C1 segment of cervical spinal cord (tissue), 14 donors: ENCODE measurements at regions not wholly inside any gene's neighbourhood (a gene's known extent, or its start where the extent isn't known, plus 50 kb on each side); places are given as distances from the start of the nearest gene placed in this dataset.
A peak's percentile ranks its signal among the peaks of the same experiment; 100 is the strongest.
"Not testable (repeated sequence)": the region's sequence is repeated elsewhere in the genome, so short reads cannot be mapped to it uniquely, and the experiment has no call there.

Source experiments
- DNase-seq, 14 donors: peaks; one replicate each; lab custom pipeline; 2025; lab: John Stamatoyannopoulos, UW

DNA sequence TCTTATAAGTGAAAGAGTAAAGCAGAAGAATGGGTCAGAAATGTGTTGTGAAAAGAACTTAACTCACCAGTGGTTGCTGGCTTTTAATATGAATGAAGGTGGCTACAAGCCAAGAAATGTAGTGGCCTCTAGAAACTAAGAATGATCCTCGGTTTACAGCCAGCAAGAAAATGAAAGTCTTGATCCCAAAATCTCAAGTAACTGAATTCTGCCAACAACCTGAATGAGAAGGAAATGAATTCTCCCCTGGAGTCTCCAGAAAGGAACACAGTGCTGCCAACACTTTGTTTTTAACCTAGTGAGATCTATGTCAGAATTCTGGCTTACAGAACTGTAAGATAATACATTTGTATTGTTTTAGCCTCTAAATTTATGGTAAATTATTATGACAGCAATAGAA is 193.0 kb downstream of the FZD1 start:
- DNase-seq = no peak

- no peak for DNase-seq
Observed at GRCh38 chr7:91459539-91459938, 195.3 kb downstream of the FZD1 start.

DNA sequence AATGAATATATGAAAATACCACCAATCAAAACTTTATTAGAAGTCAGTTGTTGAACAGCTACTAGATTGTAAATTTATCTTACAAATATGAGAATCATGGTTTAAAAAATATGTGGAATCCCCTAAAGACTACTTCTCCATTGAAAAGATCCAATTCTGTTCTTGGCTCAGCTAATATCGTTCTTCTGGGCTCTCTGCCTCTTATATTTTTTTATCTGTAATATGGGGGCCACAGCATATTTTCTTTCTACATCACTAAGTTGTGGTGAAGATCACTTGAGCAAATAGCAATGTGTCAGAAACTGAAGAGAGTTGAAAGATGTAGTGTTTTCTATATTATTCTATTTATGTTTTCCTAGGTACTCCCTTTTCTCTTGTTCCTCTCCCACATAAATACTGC is 198.1 kb downstream of the FZD1 start:
- no peak for DNase-seq

GRCh38 chr7:91463330-91463729 is 199.1 kb downstream of the FZD1 start:
- DNase-seq = no peak

DNA sequence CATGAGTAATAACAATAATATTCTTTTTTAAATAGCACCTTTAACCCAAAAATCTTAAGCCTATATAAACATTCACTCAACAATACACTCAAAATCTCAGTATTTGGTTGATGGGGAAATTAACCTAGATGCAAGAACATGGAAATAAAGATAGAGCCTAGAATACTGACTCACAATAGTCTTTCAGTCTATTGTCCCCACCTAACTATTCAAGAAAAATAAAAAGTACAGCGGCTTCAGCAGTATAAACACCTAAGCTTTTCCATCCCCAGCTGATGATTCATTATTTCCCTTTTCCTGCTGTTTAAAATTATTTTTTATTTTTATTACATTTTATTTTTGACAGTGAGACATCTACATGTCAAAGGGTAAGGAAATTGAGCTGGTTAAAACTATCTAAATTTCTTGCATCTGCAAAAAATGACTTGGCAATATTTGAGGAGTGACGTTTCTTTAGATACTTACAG is 201.4 kb downstream of the FZD1 start:
- DNase-seq = no peak

GRCh38 chr7:91468256-91468655 is 204.0 kb downstream of the FZD1 start:
- no peak for DNase-seq

DNA sequence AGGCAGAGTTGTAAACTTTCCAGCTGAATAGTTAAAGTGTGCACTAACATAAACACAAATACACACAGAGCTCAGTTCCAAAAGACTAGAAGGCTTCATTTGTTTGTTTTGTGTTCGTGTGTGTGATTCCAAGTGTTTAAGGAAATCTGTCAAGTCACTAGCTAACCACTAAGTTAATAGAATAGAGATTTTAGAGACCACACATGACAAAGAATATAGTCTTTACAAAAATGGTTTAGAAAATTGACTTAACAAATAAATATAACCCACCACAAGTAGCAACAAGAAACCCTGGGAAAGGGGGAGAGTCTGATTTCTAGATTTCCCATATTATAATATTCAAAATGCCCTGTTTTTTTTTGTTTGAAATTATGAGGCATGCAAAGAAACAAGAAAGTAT is 209.4 kb downstream of the FZD1 start:
- DNase-seq = no peak

DNA sequence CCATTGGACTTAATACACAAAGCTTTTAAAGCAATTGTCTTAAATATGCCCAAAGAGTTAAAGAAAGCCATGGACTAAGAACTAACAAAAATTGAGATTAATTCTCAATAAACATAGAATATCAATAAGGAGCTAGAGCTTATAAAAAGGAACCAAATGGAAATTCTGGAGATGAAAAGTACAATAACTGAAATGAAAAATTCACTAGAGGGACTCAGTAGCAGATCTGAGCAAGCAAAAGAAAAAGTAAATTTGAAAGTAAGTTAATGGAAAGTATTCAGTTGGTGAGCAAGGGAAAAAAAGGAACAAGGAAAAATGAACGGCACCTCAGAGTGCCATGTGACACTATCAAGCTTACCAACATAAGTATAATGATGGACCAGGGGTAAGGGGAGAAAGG is 209.8 kb downstream of the FZD1 start:
- no peak for DNase-seq

- DNase-seq = not testable (repeated sequence)
Observed at GRCh38 chr7:91480470-91480869, 216.2 kb downstream of the FZD1 start.

GRCh38 chr7:91491868-91492267 is 227.6 kb downstream of the FZD1 start:
- no peak for DNase-seq

DNA sequence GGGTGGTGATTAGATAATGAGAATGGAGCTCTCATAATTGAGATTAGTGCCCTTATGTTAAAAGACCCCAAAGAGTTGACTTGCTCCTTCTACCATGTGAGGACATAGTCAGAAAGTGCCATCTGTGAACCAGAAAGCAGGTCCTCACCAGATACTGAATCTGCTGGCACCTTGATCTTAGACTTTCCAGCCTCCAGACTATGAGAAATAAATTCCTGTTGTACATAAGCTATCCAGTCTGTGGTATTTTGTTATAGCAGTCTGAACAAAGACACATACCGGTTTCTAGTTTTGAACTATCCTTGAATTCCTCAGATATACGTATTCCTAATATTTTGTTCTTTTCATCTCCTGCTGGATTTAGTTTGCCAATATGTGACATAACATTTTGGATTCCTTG is 228.1 kb downstream of the FZD1 start:
- no peak for DNase-seq

- DNase-seq = no peak
Observed at GRCh38 chr7:91492773-91493172, 228.5 kb downstream of the FZD1 start.

DNA sequence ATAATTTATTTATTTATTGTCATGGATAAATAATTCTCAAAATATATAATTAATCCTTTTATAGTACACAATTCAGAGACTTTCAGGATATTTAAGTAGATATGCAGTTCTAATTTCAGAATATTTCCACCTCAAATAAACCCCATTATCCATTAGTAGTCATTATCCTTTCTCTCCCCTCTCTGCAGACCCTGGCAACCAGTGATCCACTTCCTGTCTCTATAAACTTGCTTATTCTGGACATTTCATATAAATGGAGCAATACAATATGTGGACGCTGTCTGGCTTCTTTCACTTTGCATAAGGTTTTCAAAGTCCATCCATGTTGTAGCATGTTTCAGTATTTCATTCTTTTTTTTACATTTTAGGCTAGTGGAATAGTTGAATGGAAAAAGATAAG is 230.2 kb downstream of the FZD1 start:
- DNase-seq = no peak

- DNase-seq = no peak
Observed at GRCh38 chr7:91496251-91496820, 232.1 kb downstream of the FZD1 start.

DNA sequence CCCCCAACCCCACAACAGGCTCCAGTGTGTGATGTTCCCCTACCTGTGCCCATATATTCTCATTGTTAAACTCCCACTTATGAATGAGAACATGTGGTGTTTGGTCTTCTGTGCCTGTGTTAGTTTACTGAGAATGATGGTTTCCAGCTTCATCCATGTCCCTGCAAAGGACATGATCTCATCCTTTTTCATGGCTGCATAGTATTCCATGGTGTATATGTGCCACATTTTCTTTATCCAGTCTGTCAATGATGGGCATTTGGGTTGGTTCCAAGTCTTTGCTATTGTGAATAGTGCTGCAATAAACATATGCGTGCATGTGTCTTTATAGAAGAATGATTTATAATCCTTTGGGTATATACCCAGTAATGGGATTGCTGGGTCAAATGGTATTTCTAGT is 233.0 kb downstream of the FZD1 start:
- not testable (repeated sequence) for DNase-seq

DNA sequence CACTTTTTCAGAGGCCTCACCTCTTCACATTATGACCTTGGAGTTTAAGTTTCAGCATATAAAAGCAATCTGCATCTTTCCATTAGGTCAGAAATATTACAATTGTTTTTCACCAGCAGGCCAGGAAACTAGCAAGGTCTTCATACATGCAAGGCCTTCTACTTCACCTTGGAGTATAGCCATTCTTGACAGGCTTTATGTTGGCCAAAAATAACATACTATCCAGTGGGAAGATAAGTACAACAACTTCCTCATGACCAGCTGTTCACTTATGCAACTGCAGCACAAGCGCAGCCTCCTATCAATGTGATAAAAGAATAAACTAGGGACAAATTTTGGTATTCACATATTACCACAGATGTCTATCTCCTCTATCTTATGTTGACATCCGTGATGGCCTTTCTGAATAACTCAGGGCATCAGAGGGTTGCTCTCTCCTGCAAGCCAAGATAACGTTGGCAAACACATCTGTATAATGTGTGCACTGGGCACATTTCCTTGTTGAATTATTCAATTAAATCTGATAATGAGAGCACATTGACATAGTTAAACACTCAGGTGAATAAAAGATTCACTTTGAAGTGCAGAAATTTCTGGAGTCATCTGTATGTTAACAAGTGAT is 239.8 kb downstream of the FZD1 start:
- DNase-seq = no peak

- DNase-seq = no peak
Observed at GRCh38 chr7:91504919-91505318, 240.7 kb downstream of the FZD1 start.

DNA sequence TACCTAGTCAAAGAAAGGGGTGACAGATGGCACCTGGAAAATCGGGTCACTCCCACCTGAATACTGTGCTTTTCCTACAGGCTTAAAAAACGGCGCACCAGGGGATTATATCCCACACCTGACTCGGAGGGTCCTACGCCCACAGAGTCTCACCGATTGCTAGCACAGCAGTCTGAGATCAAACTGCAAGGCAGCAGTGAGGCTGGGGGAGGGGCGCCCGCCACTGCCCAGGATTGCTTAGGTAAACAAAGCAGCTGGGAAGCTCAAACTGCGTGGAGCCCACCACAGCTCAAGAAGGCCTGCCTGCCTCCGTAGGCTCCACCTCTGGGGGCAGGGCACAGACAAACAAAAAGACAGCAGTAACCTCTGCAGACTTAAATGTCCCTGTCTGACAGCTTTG is 242.7 kb downstream of the FZD1 start:
- not testable (repeated sequence) for DNase-seq

DNA sequence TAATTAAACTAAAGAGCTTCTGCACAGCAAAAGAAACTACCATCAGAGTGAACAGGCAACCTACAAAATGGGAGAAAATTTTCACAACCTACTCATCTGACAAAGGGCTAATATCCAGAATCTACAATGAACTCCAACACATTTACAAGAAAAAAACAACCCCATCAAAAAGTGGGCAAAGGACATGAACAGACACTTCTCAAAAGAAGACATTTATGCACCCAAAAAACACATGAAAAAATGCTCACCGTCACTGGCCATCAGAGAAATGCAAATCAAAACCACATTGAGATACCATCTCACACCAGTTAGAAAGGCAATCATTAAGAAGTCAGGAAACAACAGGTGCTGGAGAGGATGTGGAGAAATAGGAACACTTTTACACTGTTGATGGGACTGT is 247.6 kb downstream of the FZD1 start:
- DNase-seq = not testable (repeated sequence)

- no peak for DNase-seq
Observed at GRCh38 chr7:91512958-91513357, 248.7 kb downstream of the FZD1 start.

GRCh38 chr7:91514591-91514990 is 250.4 kb downstream of the FZD1 start:
- peak in 1 of 14 donors; percentile 38 for DNase-seq

DNA sequence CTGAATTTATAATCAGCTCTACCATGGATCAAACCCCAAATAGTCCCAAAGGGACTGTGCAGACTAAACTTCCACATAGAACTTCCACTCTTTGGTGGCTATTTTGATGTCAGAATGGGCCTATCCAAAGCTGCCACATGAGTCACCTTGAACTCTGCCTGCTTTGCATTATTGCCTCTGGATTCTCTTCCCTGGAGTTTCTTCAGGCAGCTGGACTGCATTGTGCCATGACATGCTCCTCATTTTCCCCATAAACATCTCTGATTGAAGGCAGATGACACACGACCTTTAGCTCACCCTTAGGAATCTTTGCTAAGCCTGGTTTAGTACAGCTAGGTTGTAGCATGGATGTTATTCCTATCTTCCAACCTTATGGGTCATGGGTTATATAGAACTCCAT is 251.7 kb downstream of the FZD1 start:
- no peak for DNase-seq

GRCh38 chr7:91517201-91517785 is 253.1 kb downstream of the FZD1 start:
- no peak for DNase-seq
